ENCODE measurements at regions not wholly inside any gene's neighbourhood (a gene's known extent, or its start where the extent isn't known, plus 50 kb on each side); places are given as distances from the start of the nearest gene placed in this dataset.
"Not testable (repeated sequence)": the region's sequence is repeated elsewhere in the genome, so short reads cannot be mapped to it uniquely, and the experiment has no call there.

DNA sequence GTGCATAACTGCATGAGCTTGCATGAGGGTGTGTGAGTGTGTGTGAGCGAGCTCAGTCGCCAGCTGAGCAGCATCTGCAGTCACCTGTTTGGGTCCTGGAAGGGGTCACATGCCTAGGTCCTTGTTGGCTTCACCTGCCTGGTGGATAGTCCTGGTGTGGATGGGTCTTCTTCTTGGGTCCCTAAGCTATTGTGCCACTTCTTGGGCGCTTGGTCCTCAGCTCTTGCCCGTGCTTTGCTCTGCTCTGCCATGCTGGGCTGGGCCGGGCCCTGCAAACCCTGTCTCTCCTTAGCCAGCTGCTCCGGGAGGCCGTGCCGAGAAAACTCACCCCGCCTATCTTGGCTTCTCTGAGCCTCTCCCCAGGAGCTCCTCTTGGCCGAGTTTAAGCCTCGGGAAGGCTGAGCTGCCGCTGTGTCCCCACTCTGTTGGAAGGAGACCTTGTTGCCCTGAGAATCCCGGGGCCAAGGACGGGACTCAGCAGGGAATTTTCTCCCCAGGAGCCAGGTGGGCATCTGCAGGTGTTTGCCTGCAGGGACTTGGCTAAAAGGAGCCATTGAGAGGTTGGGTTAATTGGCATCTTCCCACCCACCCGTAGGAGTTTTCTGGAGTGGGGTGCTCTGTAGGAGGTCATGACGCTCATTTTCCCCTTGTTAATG lies 300.8 kb downstream of the NDUFA10 start:
- no peak for DNase-seq

DNA sequence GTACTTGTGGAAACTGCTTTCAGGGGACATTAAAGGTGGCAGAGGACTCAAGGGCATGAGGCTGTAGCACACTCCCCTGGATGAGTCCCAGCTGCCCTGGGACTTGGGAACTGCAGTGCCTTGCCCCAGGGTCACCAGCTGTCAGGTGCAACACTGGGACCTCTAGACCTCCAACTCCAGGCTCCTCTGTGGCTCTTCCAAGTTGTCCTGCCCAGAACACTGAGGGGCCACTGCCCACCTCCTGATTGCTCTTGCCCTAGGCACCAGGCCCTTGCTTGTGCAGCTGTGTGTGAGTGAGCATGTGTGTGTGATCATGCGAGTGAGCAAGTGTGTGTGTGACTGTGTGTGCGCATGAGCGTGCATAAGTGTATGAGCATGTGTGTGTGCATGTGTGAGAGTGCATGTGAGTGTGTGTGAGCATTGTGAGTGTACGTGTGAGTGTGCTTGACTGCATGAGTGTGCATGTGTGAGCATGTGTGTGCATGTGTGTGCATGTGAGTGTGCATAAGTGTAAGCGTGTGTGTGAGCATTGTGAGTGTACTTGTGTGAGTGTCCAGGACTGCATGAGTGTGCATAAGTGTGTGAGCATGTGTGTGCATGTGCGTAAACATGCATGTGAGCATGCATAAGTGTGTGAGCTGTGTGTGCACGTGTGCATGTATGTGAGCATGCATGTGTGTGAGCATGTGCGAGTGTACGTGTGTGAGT lies 301.5 kb downstream of the NDUFA10 start:
- DNase-seq, result no peak

DNA sequence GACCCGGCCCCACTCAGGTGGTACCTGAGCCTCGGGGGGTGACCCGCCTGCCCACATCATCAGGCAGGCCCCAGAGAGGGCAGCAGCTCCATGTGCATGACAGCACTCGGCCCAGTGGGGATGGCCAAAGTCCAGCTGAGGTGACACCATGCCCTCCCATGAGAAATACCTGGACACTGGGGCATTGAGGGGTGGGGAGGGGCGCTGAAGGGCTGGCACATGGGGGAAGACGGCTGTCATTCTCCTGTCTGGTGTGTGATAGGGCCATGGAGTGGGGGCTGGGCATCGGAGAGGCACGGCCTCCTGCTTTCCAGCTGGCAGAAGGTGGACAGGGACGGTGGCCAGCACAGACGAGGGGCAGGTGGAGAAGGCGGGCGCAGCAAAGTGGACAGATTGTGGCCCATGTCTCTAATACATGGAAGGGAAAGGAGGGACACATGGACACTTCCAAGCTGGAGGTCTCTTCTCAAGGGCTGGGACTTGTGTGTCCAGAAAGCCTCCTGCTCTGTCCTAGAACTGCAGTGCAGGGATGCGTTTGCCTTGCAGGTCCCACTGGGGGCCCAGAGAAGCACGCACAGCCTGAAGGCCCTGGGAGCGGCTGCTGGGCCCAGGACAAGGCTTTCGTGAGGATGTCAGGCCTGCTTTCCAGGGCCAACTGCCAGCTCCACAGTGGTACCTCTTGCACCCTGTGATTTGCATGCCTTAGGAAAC lies 302.2 kb downstream of the NDUFA10 start:
- no peak for DNase-seq

DNA sequence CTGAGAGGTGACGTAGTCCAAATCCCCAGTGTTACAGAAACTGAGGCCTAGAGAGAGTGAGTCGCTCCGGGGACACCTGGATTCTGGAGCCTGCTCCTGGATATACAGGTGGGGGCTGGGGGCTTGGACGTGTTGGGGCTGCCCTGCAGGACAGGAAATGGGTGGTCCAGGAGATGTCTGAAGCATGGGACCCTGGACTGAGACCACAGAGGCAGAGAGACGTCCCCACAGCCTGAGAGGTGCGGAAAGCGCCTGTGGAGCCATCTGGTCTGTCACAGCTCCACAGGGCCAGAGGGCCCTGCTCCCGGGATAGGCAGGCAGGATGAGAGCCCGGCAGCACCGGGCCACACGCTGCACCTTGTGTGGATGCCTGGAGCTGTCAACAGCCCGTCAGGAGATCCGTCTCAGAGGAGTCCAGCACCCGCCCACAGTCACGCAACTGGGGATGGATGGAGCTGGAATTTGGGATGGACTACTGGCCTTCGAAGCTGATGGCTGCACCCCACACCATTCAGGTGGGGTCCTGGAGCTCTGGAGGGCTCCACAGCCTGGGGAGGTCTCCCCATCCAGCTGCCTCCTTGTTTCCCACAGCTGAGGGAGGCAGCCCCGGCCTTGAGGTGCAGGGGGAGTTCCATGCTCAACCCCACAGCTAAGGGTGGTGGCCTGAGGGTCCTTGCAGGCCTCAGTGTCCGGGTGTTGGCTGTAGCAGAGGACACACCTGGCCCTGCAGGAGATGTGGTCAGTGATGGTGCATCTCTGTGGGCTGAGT lies 303.0 kb downstream of the NDUFA10 start:
- no peak for DNase-seq

DNA sequence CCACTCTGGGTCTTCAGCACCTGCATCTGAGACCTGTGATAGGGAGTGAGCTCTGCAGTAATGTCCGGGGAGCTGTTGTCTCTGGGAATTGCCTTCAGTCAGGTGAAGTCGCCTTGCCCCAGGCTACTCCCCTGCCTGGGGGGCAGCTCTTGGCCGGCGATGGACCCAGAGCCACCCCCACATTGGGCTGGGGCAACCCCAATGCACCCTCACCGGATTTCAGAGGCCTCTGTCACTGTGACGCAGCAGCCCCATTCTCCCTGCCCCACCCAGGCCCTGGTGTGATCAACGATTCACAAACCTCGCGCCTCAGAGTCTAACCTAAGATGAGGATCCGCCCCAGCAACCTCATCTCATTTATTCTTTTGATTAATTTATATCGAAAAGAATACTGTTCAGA lies 303.6 kb downstream of the NDUFA10 start:
- DNase-seq, result no peak

DNA sequence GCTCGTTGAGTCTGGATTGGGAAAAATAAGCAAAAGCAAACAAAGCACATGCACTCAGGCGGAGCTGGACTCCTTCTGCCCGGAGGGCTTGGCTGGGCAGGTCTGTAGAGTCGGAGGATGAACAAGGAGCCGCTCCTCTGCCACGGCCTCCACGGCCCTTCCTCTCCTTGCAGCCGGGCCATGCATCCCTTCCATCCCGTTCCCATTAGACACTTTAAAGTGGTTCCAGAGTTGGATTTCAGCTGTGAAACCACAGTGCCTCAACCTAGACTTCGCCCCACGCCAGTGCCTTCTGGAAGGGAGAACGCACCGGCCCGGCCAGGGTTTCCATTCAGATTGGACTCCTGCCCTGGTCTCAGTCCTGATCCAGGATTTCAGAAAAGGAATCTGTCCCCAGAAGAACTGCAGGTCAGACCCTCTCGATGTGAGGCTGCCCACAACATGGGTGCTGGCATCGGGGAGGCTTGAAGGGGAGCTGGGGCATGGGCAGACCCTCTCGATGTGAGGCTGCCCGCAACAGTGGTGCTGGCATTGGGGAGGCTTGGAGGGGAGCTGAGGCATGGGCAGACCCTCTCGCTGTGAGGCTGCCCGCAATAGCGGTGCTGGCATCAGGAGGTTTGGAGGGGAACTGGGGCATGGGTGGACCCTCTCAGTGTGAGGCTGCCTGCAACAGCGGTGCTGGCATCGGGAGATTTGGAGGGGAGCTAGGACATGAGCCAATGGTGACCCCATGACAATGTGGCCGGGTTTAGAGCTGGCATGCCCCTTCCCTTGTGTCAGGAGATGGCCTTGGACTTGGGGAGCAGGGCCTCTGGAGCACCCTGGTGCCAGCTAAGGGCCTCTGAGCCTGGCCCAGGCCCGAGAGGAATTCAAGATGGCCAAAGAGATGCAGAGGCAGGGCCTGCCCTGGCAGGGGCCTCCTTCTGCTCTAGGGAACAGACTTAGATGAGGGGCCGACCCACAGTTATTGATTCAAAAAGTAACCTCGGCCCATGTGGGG lies 304.5 kb downstream of the NDUFA10 start:
- no peak for DNase-seq

DNA sequence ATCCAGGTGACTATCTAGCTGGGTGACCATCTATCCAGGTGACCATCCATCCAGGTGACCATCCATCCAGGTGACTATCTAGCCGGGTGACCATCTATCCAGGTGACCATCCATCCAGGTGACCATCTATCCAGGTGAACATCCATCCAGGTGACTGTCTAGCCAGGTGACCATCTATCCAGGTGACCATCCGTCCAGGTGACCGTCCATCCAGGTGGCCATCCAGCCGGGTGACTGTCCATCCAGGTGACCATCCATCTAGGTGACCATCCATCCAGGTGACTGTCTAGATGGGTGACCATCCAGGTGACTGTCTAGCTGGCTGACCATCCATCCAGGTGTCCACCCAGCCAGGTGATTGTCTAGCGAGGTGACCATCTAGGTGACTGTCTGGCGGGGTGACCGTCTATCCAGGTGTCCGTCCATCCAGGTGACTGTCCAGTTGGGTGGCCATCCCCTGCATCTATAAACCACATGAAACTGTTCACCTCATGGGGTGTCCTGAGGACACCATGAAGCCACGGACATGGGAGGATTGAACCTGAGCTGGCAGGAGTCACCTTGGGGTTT lies 305.3 kb downstream of the NDUFA10 start:
- DNase-seq, result no peak

DNA sequence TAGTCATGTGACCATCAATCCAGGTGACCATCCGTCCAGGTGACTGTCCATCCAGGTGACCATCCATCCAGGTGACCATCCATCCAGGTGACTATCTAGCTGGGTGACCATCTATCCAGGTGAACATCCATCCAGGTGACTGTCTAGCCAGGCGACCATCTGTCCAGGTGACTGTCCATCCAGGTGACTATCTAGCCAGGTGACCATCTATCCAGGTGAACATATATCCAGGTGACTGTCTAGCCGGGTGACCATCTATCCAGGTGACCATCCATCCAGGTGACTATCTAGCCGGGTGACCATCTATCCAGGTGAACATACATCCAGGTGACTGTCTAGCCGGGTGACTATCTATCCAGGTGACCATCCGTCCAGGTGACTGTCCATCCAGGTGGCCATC lies 306.2 kb downstream of the NDUFA10 start:
- not testable (repeated sequence) for DNase-seq

DNA sequence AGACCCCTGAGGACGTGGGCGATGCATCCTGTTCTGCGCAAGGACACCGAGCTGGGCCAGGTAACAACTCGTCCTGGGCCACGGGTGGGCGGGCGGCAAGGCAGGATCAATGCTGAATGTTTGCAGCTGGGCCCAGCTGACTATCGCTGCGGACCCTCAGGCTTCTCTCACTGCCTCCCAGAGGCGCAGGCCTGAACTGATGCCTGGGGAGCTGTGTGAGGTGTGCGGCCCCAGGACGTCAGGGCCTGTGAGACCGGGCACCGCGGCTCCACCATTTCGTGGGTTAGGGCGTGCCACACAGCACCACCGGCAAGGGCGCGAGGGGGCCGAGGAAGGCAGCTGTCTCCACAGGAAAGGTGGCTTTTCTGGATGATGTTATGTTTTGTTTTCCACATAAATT lies 307.4 kb downstream of the NDUFA10 start:
- no peak for DNase-seq

DNA sequence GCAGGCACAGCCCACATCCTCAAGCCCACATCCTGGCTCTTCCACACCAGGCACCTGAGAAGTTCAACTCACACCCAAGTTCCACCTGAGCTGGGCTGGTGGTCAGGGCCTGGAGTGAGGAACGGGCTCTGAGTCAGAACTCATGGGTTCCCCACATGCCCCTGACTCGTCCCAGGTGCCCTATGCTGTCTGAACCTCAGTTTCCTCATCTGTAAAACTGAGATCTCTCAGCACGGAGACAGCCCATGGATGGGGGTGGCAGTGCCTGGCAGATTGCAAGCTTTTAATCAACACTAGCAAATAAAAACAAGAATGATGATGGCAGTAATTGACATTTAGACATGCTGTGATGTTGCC lies 307.8 kb downstream of the NDUFA10 start:
- no peak for DNase-seq

DNA sequence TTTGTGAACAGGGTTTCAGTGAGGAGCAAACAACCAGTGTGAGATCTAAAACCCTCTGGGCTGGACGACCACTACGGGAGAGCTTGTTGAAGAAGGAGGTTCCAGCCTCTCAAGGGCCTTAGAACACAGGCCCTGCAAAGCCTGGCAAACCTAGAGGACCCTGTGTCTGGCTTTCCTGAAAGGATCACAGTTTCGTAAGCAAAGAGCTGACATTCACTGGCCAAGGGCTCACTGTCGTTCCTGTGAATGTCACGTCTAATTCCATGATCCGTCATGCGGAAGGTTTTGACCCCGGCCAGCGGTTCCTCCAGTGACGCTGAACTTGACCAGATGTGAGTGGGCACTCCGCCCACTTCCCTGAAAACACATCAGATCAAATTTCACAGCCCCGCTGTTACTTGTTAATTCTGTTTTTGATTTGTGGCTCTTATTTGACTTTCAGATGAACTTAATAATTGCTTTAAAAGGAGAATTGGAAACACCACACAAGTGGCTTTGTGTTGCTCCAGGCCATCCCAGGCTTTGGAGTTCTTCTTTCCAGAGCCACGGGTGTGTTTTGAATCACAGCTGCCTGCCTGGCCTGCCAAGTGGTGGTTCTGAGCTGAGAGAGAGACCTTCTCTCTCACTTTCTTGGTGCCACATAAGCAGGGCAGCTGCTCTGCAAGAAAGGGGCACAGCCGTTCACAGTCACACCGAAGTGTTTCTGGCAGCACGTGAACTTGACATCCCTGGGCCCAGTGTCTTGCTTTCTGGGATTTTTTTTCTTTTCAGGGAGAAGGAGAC lies 308.4 kb downstream of the NDUFA10 start:
- DNase-seq, result no peak

DNA sequence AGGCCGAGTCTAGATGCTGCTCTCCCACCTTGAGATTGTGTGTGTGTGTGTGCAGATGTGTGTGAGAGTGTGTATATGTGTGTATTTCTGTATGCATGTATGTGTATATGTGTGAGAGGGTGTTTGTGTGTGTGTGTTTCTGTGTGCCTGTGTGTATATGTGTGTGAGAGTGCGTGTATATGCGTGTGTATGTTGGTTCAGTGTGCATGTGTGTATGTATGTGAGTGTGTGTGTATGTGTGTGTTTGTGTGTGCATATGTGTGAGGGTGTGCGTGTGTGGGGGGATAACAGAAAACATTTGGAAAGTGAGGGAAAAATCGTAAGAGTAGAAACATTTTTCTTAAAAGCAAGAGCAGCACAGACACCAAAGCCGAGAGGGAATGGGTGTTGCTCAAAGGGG lies 309.1 kb downstream of the NDUFA10 start:
- no peak for DNase-seq

DNA sequence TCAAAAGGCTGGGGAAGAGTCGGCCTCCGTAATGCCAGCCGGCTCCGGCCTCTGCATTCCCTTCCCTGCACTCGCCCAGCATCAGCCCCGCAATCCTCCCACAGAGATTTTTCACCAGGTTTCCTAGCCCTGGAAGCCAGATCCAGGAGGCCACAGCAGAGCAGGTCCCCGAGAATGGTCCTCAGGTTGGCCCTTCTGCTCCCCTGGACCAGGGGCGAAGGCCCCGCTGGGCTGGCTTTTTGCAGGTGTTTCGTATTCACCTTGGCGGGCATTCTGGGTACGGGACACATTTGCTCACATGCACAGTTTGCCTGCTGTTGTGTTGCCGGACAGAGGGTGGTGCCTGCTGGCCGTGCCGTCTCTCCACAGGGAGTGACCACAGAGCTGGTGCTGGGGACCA lies 309.5 kb downstream of the NDUFA10 start:
- no peak for DNase-seq

DNA sequence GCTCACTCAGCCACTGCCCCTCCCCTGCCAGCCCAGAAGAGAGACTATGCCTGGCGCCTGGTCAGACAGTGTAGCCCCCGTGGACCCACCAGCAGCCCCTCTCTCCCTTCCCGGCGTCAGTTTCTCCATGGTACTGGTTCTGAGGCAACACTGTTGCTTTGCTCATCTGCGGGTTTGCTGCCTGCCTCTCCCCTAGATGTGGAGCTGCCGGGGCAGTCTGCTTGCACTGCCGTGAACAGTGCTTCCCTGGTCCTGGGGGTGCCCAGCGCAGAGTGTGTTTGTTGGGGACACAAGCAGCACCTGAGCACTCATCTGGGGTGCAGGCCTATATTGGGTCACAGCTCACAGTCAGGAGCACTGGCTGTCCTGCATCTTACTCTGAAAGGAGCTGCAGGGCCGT lies 309.9 kb downstream of the NDUFA10 start:
- DNase-seq, result no peak

DNA sequence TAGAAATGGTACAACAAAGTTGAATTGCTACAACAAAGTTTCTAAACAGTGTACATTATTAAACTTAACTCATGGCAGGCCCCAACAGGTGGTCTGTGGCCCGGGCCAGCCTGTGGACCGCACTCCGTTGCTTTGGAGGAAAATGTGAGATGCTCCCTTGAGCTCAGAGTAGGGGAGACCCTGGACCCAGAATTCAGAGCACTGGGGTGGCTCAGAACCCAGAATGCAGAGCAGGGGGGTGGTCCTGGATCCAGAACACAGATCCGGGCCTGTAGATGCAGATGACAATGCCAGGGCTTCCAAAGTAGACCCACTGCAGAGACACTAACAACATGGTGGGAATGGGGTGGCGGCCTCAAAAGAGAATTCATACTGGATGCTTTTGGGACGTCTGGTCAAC lies 311.0 kb downstream of the NDUFA10 start:
- no peak for DNase-seq

DNA sequence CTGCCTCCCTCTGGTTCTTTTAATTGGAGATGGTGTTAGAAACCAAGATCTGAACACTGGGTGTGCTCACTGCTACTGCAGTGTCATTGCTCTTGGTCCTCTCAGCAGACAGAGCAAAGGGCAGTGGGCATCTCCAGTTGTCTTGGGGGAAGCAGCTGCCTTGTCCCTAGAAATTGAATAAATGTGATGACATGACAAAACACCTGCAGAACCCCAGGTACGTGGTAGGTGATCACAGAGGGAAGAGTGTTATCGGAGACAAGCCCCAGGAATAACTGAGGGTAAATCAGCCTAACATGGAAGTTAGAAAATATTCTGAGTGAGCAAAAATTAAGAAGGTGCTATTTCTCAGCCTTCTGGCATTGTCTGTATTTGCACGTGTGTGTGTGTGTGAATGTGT lies 311.9 kb upstream of the HDAC4 start:
- DNase-seq, result no peak

DNA sequence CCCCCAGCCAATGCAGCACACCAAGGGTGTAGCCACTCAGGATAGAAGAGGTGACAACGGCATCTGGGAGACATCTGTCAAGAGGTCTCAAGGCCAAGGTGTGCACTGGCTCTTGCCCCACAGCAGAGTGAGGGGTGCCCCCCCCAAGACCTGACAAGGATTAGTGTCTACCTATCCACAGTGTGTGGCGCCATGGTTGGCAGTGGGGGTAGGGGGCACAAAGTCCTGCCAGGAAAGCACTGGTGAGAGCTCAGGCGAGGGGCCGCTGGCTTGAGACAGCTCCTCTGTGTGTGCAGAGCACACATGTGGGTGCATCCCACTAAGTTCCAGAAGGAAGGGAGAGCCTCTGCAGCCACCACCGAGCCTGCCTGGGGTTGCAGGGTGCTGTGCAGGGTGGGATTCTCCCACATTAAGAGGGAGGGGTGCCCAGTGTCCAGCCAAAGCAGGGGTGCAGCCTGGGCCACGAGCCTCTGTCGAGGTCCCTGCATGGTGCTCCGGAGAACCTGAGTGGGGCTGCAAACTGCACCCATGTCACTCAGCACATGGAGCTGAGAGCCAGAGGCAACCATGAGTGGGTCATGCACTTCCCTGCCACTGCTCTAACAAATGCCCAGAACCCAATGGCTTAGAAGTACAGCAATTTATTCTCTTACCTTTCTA lies 311.2 kb upstream of the HDAC4 start:
- DNase-seq, result no peak

DNA sequence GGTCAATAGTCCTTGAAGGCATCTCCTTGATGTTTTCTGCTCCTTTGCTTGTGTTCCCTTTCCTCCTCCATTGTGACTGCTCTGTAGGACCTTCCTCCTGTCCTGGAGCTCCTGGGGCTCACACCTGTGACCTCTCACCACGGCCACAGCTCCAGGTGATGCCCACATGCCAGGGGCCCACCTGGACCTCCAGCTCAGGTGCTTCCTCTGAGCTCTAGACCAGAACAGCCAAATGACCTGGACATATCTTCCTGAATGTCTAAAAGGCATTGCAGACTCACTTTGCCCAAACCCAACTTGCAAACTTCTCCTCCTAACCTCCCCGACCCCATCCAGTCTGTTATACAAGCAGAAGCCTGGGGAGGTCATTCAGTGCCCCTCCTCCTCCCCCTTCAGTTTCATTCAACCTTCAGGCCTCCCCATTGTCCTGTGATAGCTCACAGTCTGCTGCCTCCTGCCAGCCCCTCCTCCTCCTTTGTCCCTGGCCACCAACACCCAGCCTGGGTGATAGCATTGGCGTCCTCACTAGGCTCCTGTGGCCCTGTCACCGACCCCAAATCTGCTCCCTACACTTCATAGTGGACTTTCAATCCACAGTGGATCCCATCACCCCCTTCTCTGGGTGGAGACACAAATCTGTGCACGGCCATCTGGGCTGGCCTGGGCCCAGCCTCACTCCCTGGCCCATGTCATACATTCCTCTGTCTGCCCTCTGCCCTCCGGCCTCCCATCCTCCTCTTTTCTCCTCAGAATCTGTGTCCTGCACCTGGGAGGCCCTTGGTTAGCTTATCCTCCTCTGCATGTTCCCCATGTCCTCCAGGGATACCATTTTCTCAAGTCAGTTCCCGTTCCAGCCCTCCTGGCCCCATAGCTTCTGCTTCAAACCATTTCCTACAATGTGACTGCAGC lies 310.4 kb upstream of the HDAC4 start:
- DNase-seq, result no peak

DNA sequence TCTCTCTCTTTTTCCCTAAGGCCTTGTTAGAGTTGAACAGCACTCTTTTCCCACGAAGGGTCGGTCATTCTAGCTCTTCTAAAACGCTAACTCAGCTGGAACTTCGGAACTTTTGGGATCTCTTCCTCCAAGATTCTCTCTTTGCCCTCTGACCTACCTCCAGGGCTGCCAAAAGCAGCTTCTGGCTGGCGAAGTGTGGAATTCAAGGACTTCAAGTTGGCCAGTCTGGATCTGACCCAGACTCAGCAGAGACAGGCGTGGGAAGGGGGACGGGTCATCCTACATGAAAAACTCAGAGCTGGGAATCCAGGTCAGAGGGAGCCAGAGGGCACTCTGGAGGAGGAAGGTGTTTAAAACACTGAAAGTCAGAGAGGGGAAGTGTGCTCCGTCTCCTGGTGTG lies 305.5 kb upstream of the HDAC4 start:
- no peak for DNase-seq

All from dermis blood vessel endothelial cell (primary cell).